Stimulated activated CD4-positive, alpha-beta T cell treated with anti-CD3 and anti-CD28 coated beads, Interleukin-15, amount 100 ng/mL, for 1 hour (primary cell): ENCODE measurements at regions not wholly inside any gene's neighbourhood (a gene's known extent, or its start where the extent isn't known, plus 50 kb on each side); places are given as distances from the start of the nearest gene placed in this dataset.
"Not testable (repeated sequence)": the region's sequence is repeated elsewhere in the genome, so short reads cannot be mapped to it uniquely, and the experiment has no call there.

ENCODE experiments used
- DNase-seq, 2 donors: peaks; one replicate each; pipeline ENCODE4 v3.0.0-alpha.2; 2020; ENCODE audit warnings: low read depth in 1 of 2, low spot score in 1 of 2

DNA sequence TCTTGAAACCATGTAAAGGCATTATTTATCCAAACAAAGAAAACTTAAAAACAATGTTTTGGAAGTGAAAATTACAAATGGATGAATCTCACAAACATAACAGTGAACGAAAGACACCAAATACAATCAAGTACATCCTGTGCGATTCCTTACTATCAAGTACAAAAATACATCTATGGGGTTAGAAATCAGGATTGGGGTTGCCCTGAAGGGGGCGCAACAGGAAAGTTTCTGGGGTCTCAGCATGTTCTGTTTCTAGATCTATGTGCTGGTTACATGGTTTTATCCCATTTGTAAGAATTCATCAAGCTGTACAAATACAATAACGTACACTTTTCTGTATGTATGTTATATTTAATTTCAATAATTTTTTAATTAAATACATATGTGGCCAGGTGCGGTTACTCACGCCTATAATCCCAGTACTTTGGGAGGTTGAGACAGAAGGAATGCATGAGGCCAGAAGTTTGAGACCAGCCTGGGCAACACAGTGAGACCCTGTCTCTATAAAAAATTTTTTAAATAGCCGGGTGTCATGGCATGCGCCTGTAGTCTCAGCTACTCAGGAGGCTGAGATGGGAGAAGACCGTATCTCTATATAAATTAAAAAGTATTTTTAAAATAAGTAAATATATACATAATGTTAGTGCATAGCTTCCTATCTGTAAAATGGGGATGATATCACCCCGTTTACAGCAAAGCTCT, 121.5 kb upstream of the SOD1 start:
- no peak for DNase-seq

DNA sequence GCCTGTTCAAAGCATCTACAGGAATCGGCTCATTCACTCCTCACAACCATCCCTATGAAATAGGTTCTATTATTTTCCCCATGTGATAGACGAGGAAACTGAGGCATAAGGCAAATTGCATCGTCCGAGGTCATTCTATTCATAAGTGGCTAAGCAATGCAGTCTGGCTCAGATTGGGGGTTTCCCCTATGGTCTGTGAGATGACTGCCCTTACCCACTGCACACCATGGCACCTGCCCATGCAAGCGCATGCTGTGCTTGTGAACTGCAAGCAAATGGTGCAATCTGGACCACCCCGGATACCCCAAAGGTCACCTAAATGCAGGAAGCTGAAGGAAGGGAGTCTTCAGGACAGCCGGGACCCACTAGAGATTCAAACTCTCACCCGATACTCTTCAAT, 123.4 kb upstream of the SOD1 start:
- DNase-seq: no peak

- no peak for DNase-seq
Observed at GRCh38 chr21:31531967-31532366, 127.5 kb upstream of the SOD1 start.

DNA sequence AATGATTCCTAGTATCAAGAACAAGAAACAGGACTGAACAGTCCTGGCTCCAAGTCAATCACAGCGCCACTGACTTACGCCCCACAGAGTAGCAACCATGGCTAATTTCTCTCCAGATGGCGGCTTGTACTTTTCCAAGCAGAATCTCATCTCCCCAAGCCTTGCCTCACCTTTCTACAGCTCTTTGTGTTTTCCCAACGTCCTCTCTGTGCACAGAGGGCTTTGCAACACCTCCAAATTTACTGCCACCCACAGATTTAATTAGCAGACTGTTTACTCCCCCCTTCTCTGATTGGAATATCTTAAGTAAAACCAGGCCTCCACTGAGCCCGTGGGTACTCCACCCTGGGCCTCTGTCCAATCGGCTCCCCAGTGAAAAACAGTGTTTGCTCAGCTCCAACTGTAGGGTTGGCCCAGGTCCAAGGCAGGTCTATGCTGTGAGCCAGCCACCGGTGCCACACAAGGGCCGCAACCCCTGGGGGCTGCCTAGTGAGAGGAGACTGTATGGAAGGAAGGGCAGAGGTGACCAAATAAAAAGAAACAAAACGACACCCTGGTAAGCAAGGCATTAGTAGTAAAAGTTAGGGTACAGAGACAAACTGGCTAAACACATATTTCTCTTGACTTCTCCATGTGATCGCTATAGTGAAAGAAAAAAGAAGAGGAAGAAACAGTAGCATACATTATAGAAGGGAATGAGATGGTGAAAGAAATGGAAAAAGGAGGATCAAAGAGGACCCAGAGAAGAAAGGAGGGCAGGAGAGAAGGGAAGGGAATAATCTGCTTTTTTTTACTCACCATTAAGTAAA, 128.4 kb upstream of the SOD1 start:
- no peak for DNase-seq

DNA sequence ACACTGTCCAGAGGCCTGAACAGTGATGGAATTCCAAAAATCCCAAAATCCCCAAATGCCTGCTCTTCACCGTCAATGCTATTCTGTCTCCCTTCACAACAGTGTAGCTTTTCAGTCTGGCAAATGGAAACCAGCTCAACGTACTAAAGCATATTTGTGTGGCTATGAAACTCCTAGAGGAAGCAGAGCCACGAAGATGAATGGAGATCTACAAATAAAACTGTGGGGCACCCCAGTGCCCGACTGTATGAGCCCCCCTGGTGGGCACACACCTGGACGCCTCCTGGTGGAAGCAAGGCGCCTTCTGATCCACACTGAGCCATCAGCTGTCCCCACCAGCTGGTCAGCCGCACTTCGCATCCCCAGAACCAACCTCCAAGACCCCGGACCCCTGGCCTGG, 129.1 kb upstream of the SOD1 start:
- DNase-seq: no peak

DNA sequence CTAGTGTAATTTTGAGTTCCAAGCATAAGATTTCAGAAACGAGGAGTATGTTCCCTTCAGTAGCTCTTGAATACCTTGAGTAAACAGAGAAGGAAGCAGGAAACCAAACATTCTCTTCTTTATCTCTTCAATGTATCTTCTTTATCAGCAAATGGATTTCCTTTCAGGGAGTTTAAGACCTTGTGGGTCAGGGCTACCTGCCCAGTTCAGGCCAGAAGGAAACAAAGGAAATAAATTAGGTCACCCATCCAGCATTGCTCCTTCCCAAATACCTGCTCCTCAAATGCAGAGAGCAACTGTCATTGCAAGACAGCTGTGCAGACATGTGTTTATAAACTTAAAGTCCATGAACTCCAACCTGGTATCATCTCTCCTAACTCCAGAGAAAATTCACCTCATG, 130.1 kb upstream of the SOD1 start:
- no peak for DNase-seq

GRCh38 chr21:31526040-31526439, 133.5 kb upstream of the SOD1 start:
- DNase-seq: no peak

DNA sequence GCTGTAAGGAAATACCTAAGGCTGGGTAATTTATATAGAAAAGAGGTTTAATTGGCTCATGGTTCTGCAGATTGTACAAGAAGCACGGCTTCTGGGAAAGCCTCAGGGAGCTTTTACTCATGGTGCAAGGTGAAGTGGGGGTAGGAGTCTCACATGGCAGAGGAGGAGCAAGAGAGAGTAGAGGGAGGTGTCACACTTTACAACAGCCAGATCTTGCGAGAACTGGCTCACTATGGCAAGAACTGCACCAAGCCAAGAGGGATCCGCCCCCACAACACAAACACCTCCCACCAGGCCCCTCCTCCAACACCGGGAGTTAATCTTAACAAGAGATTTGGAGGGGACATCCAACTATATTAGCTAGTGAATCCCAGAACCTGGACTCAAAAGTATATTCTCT, 135.4 kb upstream of the SOD1 start:
- no peak for DNase-seq

DNA sequence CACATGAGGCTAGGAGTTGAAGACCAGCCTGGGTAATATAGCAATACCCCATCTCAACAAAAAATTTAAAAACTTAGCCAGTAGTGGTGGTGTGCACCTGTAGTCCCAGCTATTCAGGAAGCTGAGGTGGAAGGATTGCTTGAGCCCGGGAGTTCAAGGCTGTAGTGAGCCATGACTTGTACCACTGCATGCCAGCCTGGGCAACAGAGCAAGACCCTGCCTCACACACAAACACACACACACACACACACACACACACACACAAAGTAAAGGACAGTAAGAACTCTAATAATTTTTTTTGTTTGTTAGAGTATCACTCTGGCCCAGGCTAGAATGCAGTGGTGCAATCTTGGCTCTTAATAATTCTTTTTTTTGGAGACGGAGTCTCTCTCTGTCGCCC, 138.0 kb upstream of the SOD1 start:
- DNase-seq: no peak

- DNase-seq: no peak
Observed at GRCh38 chr21:31520561-31521098, 138.9 kb upstream of the SOD1 start.

GRCh38 chr21:31518580-31518979, 140.9 kb upstream of the SOD1 start:
- no peak for DNase-seq

DNA sequence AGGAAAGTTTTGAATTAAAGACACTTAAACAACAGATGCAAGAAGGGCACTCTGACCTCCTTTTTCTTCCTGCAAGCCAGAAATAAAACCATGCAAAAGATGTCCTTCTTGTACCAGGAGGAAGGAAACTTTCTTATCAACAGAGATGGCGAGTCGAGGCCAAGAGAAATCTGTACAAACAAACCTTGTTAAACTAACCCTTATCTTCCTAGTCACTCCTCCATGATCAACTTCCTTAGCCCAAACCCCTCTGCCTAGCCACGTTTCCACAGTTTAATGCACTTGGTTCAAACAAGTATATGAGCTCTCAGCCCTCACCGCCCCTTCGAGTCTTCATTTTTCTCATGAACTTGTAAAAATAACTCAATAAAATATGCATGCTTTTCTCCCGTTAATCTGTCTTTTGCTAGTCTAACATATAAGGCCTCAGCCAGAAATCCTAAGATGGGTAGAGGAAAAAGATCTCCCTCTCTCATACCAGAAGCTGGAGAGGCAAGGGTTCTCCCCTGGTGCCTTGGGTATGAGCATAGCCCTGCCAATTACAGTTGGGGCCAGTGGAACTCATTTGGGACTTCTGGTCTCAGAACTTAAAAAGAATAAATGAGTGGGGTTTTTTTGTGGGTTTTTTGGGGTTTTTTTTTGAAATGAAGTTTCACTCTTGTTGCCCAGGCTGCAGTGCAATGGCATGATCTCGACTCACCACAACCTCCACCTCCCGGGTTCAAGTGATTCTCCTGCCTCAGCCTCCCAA, 141.7 kb upstream of the SOD1 start:
- no peak for DNase-seq

- no peak for DNase-seq
Observed at GRCh38 chr21:31515253-31515652, 144.2 kb upstream of the SOD1 start.

DNA sequence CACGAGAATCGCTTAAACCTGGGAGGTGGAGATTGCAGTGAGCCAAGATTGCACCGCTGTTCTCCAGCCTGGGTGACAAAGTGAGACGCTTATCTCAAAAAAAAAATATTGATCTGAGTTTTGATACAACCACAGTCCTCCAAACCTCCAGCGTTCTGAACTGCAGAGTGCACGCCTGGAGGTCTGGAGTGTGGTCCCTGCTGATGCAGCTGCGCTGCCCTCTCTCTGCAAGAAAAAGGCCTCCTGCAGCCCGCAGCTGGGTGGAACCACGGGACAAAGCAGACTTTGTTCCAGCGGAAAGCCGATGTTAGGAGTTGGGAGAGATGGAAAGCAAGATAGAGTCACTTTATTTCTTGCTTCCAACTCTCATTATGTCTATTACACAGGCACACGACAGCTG, 144.9 kb upstream of the SOD1 start:
- no peak for DNase-seq

DNA sequence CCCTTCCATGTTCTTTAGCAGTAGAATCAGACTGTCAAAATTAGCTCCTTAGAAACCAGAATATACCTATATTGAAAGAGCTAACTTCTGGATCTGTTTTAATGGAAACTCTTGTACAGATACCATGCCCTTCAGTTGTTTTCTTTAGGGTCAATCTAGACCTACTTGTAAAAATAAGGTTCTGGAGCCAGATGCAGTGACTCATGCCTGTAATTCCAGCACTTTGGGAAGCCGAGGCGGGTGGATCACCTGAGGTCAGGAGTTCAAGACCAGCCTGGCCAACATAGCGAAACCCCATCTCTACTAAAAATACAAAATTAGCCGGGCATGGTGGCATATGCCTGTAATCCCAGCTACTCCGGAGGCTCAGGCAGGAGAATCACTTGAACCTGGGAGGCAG, 146.0 kb upstream of the SOD1 start:
- DNase-seq: not testable (repeated sequence)

GRCh38 chr21:31511999-31512398, 147.5 kb upstream of the SOD1 start:
- not testable (repeated sequence) for DNase-seq

DNA sequence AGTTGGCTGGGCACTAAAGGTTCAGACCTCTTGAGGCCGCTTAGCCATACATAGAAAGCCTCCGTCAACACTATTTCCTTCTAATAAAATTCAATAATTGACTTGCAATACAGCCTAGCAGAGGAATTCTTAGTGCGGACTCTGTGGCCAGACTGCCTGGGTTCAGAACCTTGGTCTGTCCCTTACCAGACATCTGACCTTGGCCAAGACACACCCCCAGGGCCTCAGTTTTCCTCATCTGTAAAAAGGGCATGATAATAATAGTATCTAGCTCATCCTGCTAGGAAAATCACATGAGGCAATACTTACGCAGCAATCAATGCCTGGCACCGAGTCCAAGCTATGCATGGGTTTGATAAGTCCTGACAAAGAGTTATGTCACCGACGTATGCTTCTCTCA, 148.2 kb upstream of the SOD1 start:
- DNase-seq: no peak

DNA sequence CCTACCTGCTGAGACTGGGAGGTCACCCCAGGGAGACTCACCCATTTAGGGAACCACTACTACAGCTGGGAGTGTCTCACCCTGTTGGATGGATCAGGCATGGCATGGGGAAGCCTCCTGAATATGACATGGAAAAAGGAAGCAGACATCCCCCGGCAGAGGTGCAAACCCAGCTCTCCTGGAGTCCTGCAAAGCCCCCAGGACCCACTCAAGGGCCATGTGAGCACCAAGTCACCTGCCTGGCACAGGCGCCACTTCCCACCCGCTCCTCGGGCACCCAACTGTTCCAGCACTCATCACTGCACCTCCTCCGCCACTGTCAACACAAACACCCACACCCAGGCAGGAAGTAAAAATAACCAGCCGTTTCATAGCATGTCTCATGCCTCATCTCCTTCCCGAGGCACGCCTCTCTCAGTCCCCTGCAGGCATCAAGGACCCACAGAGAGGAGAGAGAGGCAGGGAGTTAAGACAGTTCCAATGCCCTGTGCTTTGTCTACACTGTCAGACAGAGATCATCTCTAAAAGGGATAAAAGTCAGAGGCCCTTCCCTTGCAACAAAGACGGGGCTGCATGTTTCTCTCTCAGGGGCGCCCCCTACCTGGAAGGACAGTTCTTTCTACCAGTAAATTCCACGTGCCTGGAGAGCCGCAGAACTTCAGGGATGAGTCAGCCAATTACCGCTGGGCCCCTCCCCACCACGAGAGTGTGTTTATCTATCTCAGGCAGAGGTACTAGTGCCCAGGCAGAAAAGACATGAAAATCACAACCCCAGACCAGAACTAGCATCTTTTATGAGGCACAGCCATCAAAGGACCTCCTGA, 150.1 kb upstream of the SOD1 start:
- peak; percentile 55 to 68 for DNase-seq

GRCh38 chr21:31505975-31506374, 153.5 kb upstream of the SOD1 start:
- DNase-seq: no peak

DNA sequence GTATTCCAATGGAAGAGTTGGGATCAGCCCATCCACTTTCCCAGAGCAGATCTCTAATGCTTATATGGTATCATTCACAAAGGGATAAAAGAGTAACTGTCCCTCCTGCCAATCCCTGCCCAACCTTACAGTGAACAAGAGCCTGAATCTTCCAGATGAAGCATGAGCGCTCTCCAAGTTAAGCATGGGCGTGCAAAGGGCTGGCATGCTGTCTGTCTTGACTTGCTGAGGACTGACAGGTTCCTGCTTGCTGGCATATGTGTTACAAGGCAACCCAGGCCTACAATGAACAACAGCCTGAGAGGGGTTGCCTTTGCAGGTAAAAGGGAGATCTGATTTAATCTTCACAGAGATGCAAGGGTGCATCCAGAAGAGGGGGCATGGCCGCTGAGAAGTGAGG, 155.6 kb upstream of the SOD1 start:
- no peak for DNase-seq

- DNase-seq: no peak
Observed at GRCh38 chr21:31503467-31503866, 156.0 kb upstream of the SOD1 start.
